Stomach (tissue), 4 donors: ENCODE measurements at regions not wholly inside any gene's neighbourhood (a gene's known extent, or its start where the extent isn't known, plus 50 kb on each side); places are given as distances from the start of the nearest gene placed in this dataset.

ENCODE experiments used
- CTCF ChIP-seq, 7 experiments: fragments of 450-650 bp in 4 of 7; fragments of 200-600 bp in 3 of 7; sonication (generic) in 3 of 7; IDR thresholded peaks; one replicate each; pipeline ENCODE4 v1.5.1; 2016 to 2019; ENCODE audit warnings: antibody characterized with exemption in 7 of 7, control low read depth in 2 of 7, mild to moderate bottlenecking in 1 of 7
- POLR2A ChIP-seq, 4 donors: fragments of 450-650 bp; IDR thresholded peaks; one replicate each; pipeline ENCODE4 v1.6.1; 2016; ENCODE audit warnings: antibody characterized with exemption in 4 of 4, control low read depth in 2 of 4, mild to moderate bottlenecking in 1 of 4, moderate library complexity in 1 of 4

- TF ChIP-seq CTCF (IDR thresholded peaks at IDR 0.05) (no peak), POLR2A (IDR thresholded peaks at IDR 0.05) (no peak)
Observed at GRCh38 chr18:61244632-61245031, 88.6 kb upstream of the CDH20 start.
